Gastroesophageal sphincter (tissue), 4 donors: ENCODE measurements at regions not wholly inside any gene's neighbourhood (a gene's known extent, or its start where the extent isn't known, plus 50 kb on each side); places are given as distances from the start of the nearest gene placed in this dataset.

Experiments
- ATAC-seq: fragments of 150-250 bp; one replicate; pipeline ENCODE4 v1.9.1; 2016; ENCODE audit warnings: mild to moderate bottlenecking, moderate library complexity
- H3K27ac ChIP-seq, 4 donors: fragments of 200-600 bp; sonication (generic) in 3 of 4; 1 replicate in 3 of 4; 2 replicates in 1 of 4; pipeline ENCODE4 v1.5.1; 2016 to 2019
- H3K27me3 ChIP-seq: fragments of 200-600 bp; sonication (generic); one replicate; pipeline ENCODE4 v1.5.1; 2019
- H3K36me3 ChIP-seq, 2 donors: fragments of 200-600 bp; sonication (generic); one replicate each; pipeline ENCODE4 v1.5.1; 2019; ENCODE audit warnings: control low read depth in 1 of 2
- H3K4me1 ChIP-seq, 3 donors: fragments of 200-600 bp; sonication (generic); 1 replicate in 2 of 3; 2 replicates in 1 of 3; pipeline ENCODE4 v1.5.1; 2016 to 2019; ENCODE audit warnings: control low read depth in 2 of 3
- H3K4me3 ChIP-seq, 2 donors: fragments of 200-600 bp; sonication (generic); one replicate each; pipeline ENCODE4 v1.5.1; 2019; ENCODE audit warnings: mild to moderate bottlenecking in 1 of 2, moderate library complexity in 1 of 2
- H3K9me3 ChIP-seq, 3 donors: fragments of 200-600 bp; sonication (generic); one replicate each; pipeline ENCODE4 v1.5.1; 2017 to 2019; ENCODE audit warnings: control low read depth in 2 of 3
- CTCF ChIP-seq, 4 experiments: fragments of 200-600 bp in 2 of 4; fragments of 450-650 bp in 2 of 4; sonication (generic) in 1 of 4; IDR thresholded peaks; one replicate each; pipeline ENCODE4 v1.5.1; 2017 to 2019; ENCODE audit warnings: antibody characterized with exemption in 4 of 4, mild to moderate bottlenecking in 2 of 4, moderate library complexity in 2 of 4
- EP300 ChIP-seq: sonication (generic); formaldehyde crosslinking; IDR thresholded peaks from one replicate; pipeline ENCODE4 v1.6.1; 2017; ENCODE audit warnings: antibody characterized with exemption, mild to moderate bottlenecking
- POLR2A ChIP-seq, 2 donors: fragments of 450-650 bp; IDR thresholded peaks; one replicate each; pipeline ENCODE4 v1.6.1; 2017; ENCODE audit warnings: antibody characterized with exemption in 2 of 2, mild to moderate bottlenecking in 2 of 2, moderate library complexity in 1 of 2
- POLR2AphosphoS5 ChIP-seq: sonication (generic); formaldehyde crosslinking; IDR thresholded peaks from one replicate; pipeline ENCODE4 v1.6.1; 2017; ENCODE audit warnings: antibody characterized with exemption
- WGBS, 2 donors: methylation state at CpG; one replicate each; pipeline ENCODE4 v1.1.5; 2018; ENCODE audit warnings: low coverage in 1 of 2; 5-methylcytosine and 5-hydroxymethylcytosine counted together

- Histone ChIP-seq H3K4me3 (no peak overlapping the region), H3K36me3 (no peaks in the 10 kb centered on the region), H3K27ac (no peak overlapping the region), H3K9me3 (peaks cover 0 to 55% (median 0%) of the 10 kb centered on the region in 3 donors), H3K4me1 (no peaks in the 10 kb centered on the region), H3K27me3 (peaks cover 19% of the 10 kb centered on the region)
- no peak for ATAC-seq
- WGBS, 2 donors, result 60 to 75% methylated on average over 1 to 3 of the region's 3 CpGs
- TF ChIP-seq POLR2A (IDR thresholded peaks at IDR 0.05) (no peak), POLR2AphosphoS5 (no peak), CTCF (IDR thresholded peaks at IDR 0.05) (no peak), EP300 (no peak)
Measured at GRCh38 chr22:47976219-47976618, 1213.8 kb downstream of the TBC1D22A start.

GRCh38 chr22:47967831-47968230 is 1205.4 kb downstream of the TBC1D22A start:
- no peak for TF ChIP-seq CTCF (IDR thresholded peaks at IDR 0.05)
- TF ChIP-seq POLR2A (IDR thresholded peaks at IDR 0.05), result no peak
- TF ChIP-seq EP300, result no peak
- no peak for TF ChIP-seq POLR2AphosphoS5
- ATAC-seq, result no peak
- Histone ChIP-seq H3K27me3 (peaks cover 22% of the 10 kb centered on the region), H3K9me3 (no peaks in the 10 kb centered on the region), H3K27ac (no peak overlapping the region), H3K4me3 (no peak overlapping the region), H3K4me1 (no peaks in the 10 kb centered on the region), H3K36me3 (no peaks in the 10 kb centered on the region)
- WGBS, 2 donors, result 66% methylated on average over 4 of the region's 4 CpGs; no CpG with 5 or more reads in 1 of the 2 donors

GRCh38 chr22:47966316-47966715 is 1203.9 kb downstream of the TBC1D22A start:
- WGBS, 2 donors, result 74 to 86% methylated on average over 1 to 3 of the region's 6 CpGs
- no peak for ATAC-seq

GRCh38 chr22:47965896-47966295 is 1203.4 kb downstream of the TBC1D22A start:
- TF ChIP-seq POLR2A (IDR thresholded peaks at IDR 0.05), result no peak
- TF ChIP-seq EP300, result no peak
- no peak for TF ChIP-seq POLR2AphosphoS5
- TF ChIP-seq CTCF (IDR thresholded peaks at IDR 0.05), result no peak
- no peak for ATAC-seq
- Histone ChIP-seq H3K27ac (no peak overlapping the region), H3K4me1 (no peaks in the 10 kb centered on the region), H3K36me3 (no peaks in the 10 kb centered on the region), H3K9me3 (no peaks in the 10 kb centered on the region), H3K4me3 (no peak overlapping the region), H3K27me3 (peaks cover 22% of the 10 kb centered on the region)
- 90 to 100% methylated on average over 1 to 2 of the region's 3 CpGs for WGBS, 2 donors

More at GRCh38 chr22:47966316-47966715, 1203.9 kb downstream of the TBC1D22A start:
- Histone ChIP-seq H3K36me3 (no peaks in the 10 kb centered on the region), H3K27me3 (peaks cover 22% of the 10 kb centered on the region), H3K9me3 (no peaks in the 10 kb centered on the region), H3K27ac (no peak overlapping the region), H3K4me3 (no peak overlapping the region), H3K4me1 (no peaks in the 10 kb centered on the region)
- TF ChIP-seq CTCF (IDR thresholded peaks at IDR 0.05), result no peak
- TF ChIP-seq POLR2AphosphoS5, result no peak
- no peak for TF ChIP-seq EP300
- no peak for TF ChIP-seq POLR2A (IDR thresholded peaks at IDR 0.05)

- Histone ChIP-seq H3K4me1 (no peaks in the 10 kb centered on the region), H3K27ac (no peak overlapping the region), H3K27me3 (peaks cover 17% of the 10 kb centered on the region), H3K4me3 (no peak overlapping the region), H3K9me3 (no peaks in the 10 kb centered on the region), H3K36me3 (no peaks in the 10 kb centered on the region)
- no peak for ATAC-seq
- TF ChIP-seq EP300, result no peak
- no peak for TF ChIP-seq POLR2A (IDR thresholded peaks at IDR 0.05)
- no peak for TF ChIP-seq POLR2AphosphoS5
- TF ChIP-seq CTCF (IDR thresholded peaks at IDR 0.05), result no peak
- WGBS, 2 donors, result 96 to 97% methylated on average over 3 to 4 of the region's 6 CpGs
Measured at GRCh38 chr22:47965066-47965465, 1202.6 kb downstream of the TBC1D22A start.
